ENCODE measurements at regions not wholly inside any gene's neighbourhood (a gene's known extent, or its start where the extent isn't known, plus 50 kb on each side); places are given as distances from the start of the nearest gene placed in this dataset.

GRCh38 chr1:82446236-82446635 is 645.5 kb downstream of the ADGRL2 start:
- H3K27me3 ChIP-seq (ENCODE audit: insufficient read depth, low read length) = no peaks in the 10 kb centered on the region
- no peak overlapping the region for H3K4me3 ChIP-seq (ENCODE audit: low read length)
- no peaks in the 10 kb centered on the region for H3K36me3 ChIP-seq (ENCODE audit: insufficient read depth, low read depth, low read length)
- H3K27ac ChIP-seq (ENCODE audit: low read length) = no peak overlapping the region
- H3K9ac ChIP-seq (ENCODE audit: low read depth, low read length) = no peak overlapping the region
- H3K9me3 ChIP-seq (ENCODE audit: insufficient read depth, low read depth, low read length) = no peaks in the 10 kb centered on the region
- no peaks in the 10 kb centered on the region for H3K4me1 ChIP-seq (ENCODE audit: insufficient read depth, low read length)

DNA sequence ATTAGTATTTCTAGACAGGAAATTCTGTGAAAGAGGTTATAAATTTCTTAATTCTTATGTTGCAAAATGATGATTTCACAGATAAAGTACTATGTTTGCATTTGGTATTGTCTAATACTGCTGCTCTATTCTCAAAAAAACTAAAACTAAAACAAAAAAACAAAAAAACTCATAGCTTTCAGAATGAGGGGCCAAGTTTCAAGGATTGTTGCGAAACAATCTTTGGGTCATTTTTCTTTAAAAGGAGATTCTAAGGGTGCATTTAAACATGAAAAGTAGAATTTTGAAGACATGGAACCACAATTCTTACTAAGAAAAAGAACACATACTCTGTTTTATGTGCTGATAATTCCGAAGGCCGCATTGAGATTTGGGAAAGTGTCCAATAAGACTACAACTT is 645.1 kb downstream of the ADGRL2 start:
- Histone ChIP-seq H3K9ac (ENCODE audit: low read depth, low read length) (no peak overlapping the region), H3K9me3 (ENCODE audit: insufficient read depth, low read depth, low read length) (no peaks in the 10 kb centered on the region), H3K27ac (ENCODE audit: low read length) (no peak overlapping the region), H3K27me3 (ENCODE audit: insufficient read depth, low read length) (no peaks in the 10 kb centered on the region), H3K4me3 (ENCODE audit: low read length) (no peak overlapping the region), H3K36me3 (ENCODE audit: insufficient read depth, low read depth, low read length) (no peaks in the 10 kb centered on the region), H3K4me1 (ENCODE audit: insufficient read depth, low read length) (no peaks in the 10 kb centered on the region)

DNA sequence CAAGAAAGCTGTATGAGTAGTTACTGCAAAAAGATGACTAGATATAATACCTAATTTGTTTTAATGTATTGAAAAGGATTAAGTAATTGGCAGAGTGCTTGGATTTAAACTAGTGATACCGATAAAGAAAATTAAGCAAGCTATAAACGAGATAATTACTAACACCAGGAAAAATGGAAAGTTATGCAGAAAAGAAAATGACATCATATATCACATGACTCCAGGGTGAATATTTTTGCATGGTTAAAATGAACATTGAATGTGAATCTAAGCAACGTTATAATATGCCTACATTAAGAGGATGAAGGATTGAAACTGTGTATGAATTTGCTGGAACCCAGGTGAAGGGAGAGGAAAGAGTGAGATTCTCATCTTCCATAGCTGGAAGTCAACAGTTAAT is 644.4 kb downstream of the ADGRL2 start:
- no peak overlapping the region for H3K4me3 ChIP-seq (ENCODE audit: low read length)
- no peak overlapping the region for H3K9ac ChIP-seq (ENCODE audit: low read depth, low read length)
- no peaks in the 10 kb centered on the region for H3K27me3 ChIP-seq (ENCODE audit: insufficient read depth, low read length)
- no peaks in the 10 kb centered on the region for H3K36me3 ChIP-seq (ENCODE audit: insufficient read depth, low read depth, low read length)
- H3K9me3 ChIP-seq (ENCODE audit: insufficient read depth, low read depth, low read length) = no peaks in the 10 kb centered on the region
- H3K27ac ChIP-seq (ENCODE audit: low read length) = no peak overlapping the region
- H3K4me1 ChIP-seq (ENCODE audit: insufficient read depth, low read length) = no peaks in the 10 kb centered on the region

DNA sequence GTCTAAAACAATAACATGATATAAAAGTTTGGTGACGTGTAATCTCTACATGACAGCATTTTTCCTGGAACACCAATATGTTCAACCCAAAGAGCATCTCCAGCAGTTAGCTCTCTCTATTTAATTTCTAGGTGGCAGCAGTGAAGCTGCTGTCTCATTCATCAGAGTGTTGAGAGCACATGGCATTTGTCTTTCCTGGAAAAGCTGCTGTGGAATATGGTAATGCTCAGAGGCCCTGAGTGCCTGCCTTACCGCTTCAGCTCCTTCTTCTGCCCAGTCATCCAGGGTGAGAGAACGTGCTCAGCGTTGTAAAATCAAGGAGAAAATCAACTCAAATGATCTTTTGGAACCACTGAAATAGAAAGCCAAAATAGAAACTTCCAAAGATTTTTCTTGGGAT is 640.7 kb downstream of the ADGRL2 start:
- Histone ChIP-seq H3K27me3 (ENCODE audit: insufficient read depth, low read length) (no peaks in the 10 kb centered on the region), H3K9me3 (ENCODE audit: insufficient read depth, low read depth, low read length) (no peaks in the 10 kb centered on the region), H3K4me1 (ENCODE audit: insufficient read depth, low read length) (no peaks in the 10 kb centered on the region), H3K4me3 (ENCODE audit: low read length) (no peak overlapping the region), H3K27ac (ENCODE audit: low read length) (no peak overlapping the region), H3K36me3 (ENCODE audit: insufficient read depth, low read depth, low read length) (no peaks in the 10 kb centered on the region), H3K9ac (ENCODE audit: low read depth, low read length) (no peak overlapping the region)

DNA sequence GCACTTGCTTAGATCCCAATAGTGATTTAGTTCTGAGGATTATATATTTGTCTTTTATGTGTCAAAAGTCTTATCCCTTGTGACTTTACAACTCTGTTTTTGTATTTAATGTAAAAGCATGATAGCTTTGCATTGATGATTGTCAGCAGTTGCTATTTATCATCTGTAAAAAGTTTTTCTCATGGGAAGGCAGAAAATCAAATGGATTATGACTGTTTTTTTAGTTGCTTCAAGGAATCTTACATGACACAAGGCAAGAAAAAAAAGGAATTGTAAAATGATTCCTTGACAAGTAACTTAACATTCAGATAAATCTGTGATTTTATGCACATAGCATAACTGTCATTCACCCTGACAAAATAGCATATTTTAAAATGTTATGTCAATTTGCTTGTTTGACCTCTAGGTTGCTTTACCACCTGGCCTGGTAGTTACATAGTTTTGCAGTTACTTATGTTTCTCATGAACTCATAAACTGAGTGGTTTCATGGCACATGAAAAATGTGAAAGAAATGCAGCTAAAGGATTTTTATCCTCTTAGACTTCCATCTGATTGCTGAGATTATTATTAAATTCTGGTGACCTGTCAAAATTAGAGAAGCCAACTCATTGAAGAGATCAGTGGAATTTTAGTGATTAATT is 622.6 kb downstream of the ADGRL2 start:
- no peaks in the 10 kb centered on the region for H3K9me3 ChIP-seq (ENCODE audit: insufficient read depth, low read depth, low read length)
- H3K27me3 ChIP-seq (ENCODE audit: insufficient read depth, low read length) = no peaks in the 10 kb centered on the region
- H3K9ac ChIP-seq (ENCODE audit: low read depth, low read length) = no peak overlapping the region
- no peak overlapping the region for H3K4me3 ChIP-seq (ENCODE audit: low read length)
- H3K27ac ChIP-seq (ENCODE audit: low read length) = no peak overlapping the region
- H3K36me3 ChIP-seq (ENCODE audit: insufficient read depth, low read depth, low read length) = no peaks in the 10 kb centered on the region
- no peaks in the 10 kb centered on the region for H3K4me1 ChIP-seq (ENCODE audit: insufficient read depth, low read length)

GRCh38 chr1:82421782-82422181 is 621.0 kb downstream of the ADGRL2 start:
- Histone ChIP-seq H3K4me3 (ENCODE audit: low read length) (no peak overlapping the region), H3K4me1 (ENCODE audit: insufficient read depth, low read length) (no peaks in the 10 kb centered on the region), H3K36me3 (ENCODE audit: insufficient read depth, low read depth, low read length) (no peaks in the 10 kb centered on the region), H3K9me3 (ENCODE audit: insufficient read depth, low read depth, low read length) (no peaks in the 10 kb centered on the region), H3K9ac (ENCODE audit: low read depth, low read length) (no peak overlapping the region), H3K27me3 (ENCODE audit: insufficient read depth, low read length) (no peaks in the 10 kb centered on the region), H3K27ac (ENCODE audit: low read length) (no peak overlapping the region)

DNA sequence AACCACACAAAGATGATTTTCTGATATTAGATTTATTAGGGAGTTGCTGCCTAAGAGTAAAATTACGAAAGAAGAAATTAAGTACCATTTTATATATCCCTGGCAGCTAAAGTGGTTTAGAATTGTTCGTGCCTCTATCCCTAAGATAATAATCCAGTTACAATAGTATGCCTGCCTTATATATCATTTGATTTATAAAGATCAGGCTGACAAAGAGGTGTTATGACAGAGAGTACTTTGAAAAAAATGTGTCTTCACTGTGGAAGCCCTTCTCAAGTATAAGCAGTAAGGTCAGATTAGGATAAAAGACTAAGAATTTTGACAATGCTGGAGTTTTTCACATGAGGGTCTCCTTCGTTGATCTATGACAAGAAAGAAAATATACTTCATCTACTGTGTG is 619.9 kb downstream of the ADGRL2 start:
- Histone ChIP-seq H3K4me1 (ENCODE audit: insufficient read depth, low read length) (no peaks in the 10 kb centered on the region), H3K9me3 (ENCODE audit: insufficient read depth, low read depth, low read length) (no peaks in the 10 kb centered on the region), H3K27me3 (ENCODE audit: insufficient read depth, low read length) (no peaks in the 10 kb centered on the region), H3K36me3 (ENCODE audit: insufficient read depth, low read depth, low read length) (no peaks in the 10 kb centered on the region), H3K4me3 (ENCODE audit: low read length) (no peak overlapping the region), H3K9ac (ENCODE audit: low read depth, low read length) (no peak overlapping the region), H3K27ac (ENCODE audit: low read length) (no peak overlapping the region)

DNA sequence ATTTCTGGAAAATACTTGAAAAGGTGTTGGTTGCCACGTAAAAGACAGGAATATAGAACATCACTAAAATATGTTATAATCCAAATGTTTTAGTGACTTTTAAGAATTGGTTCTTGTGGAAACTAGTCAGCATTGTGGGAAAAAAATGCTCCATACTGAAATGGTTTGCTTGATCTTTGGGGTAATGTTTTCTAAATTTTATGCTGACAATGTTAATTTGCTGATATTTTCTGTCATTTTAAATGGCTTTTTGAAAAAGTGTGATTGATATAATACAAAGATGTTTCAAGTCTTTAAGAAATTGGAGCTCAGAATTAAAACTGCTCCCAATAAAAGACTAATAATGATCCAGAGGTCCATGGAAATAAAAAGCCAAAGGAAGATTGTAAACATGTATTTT is 610.9 kb downstream of the ADGRL2 start:
- H3K4me3 ChIP-seq (ENCODE audit: low read length) = no peak overlapping the region
- no peak overlapping the region for H3K9ac ChIP-seq (ENCODE audit: low read depth, low read length)
- no peaks in the 10 kb centered on the region for H3K4me1 ChIP-seq (ENCODE audit: insufficient read depth, low read length)
- no peaks in the 10 kb centered on the region for H3K36me3 ChIP-seq (ENCODE audit: insufficient read depth, low read depth, low read length)
- no peak overlapping the region for H3K27ac ChIP-seq (ENCODE audit: low read length)
- H3K9me3 ChIP-seq (ENCODE audit: insufficient read depth, low read depth, low read length) = no peaks in the 10 kb centered on the region
- no peaks in the 10 kb centered on the region for H3K27me3 ChIP-seq (ENCODE audit: insufficient read depth, low read length)

DNA sequence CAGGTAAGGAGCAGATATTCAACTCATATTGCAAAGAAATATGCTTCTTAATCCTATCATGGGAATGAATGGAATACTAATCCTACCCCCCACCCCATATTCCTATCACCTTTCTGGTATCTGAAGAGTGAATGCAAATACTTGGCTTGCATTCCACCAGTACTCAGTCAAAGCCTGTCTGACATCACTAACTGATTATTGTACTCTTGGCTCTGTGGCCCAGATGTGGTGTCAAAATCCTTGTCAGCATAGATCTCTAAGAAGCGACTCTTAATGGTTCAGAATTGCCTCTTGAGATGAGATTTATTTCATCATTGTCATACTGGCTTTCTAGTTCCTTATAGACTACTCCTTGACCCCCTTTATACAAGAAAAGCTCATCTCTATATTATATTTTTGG is 604.6 kb downstream of the ADGRL2 start:
- H3K9me3 ChIP-seq (ENCODE audit: insufficient read depth, low read depth, low read length) = no peaks in the 10 kb centered on the region
- H3K4me1 ChIP-seq (ENCODE audit: insufficient read depth, low read length) = no peaks in the 10 kb centered on the region
- H3K27me3 ChIP-seq (ENCODE audit: insufficient read depth, low read length) = no peaks in the 10 kb centered on the region
- H3K4me3 ChIP-seq (ENCODE audit: low read length) = no peak overlapping the region
- H3K9ac ChIP-seq (ENCODE audit: low read depth, low read length) = no peak overlapping the region
- no peak overlapping the region for H3K27ac ChIP-seq (ENCODE audit: low read length)
- H3K36me3 ChIP-seq (ENCODE audit: insufficient read depth, low read depth, low read length) = no peaks in the 10 kb centered on the region

DNA sequence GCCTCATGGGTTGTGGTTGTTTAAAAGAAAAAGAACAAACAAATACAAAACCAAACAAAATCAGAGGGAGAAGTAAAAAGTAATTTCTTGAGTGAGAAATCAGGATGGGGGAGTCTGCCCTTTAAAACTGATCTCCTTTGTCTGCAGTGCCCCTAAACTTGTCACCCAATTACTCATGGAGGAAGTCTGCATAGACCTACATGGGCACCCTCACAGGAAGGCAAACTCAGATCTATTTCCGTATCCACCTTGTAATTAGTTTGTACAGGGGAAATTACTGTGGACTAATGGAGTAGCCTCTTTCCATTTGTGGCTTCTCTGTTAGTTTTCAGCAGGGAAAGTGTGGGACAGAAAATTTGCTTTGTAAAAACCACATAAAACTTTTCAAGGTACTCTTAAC is 600.4 kb downstream of the ADGRL2 start:
- Histone ChIP-seq H3K4me1 (ENCODE audit: insufficient read depth, low read length) (no peaks in the 10 kb centered on the region), H3K9me3 (ENCODE audit: insufficient read depth, low read depth, low read length) (no peaks in the 10 kb centered on the region), H3K27ac (ENCODE audit: low read length) (no peak overlapping the region), H3K4me3 (ENCODE audit: low read length) (no peak overlapping the region), H3K36me3 (ENCODE audit: insufficient read depth, low read depth, low read length) (no peaks in the 10 kb centered on the region), H3K27me3 (ENCODE audit: insufficient read depth, low read length) (no peaks in the 10 kb centered on the region), H3K9ac (ENCODE audit: low read depth, low read length) (no peak overlapping the region)

- H3K4me1 ChIP-seq (ENCODE audit: insufficient read depth, low read length) = no peaks in the 10 kb centered on the region
- H3K4me3 ChIP-seq (ENCODE audit: low read length) = no peak overlapping the region
- H3K27ac ChIP-seq (ENCODE audit: low read length) = no peak overlapping the region
- no peaks in the 10 kb centered on the region for H3K9me3 ChIP-seq (ENCODE audit: insufficient read depth, low read depth, low read length)
- H3K9ac ChIP-seq (ENCODE audit: low read depth, low read length) = no peak overlapping the region
- H3K27me3 ChIP-seq (ENCODE audit: insufficient read depth, low read length) = no peaks in the 10 kb centered on the region
- no peaks in the 10 kb centered on the region for H3K36me3 ChIP-seq (ENCODE audit: insufficient read depth, low read depth, low read length)
Observed at GRCh38 chr1:82400521-82400920, 599.8 kb downstream of the ADGRL2 start.

- H3K4me3 ChIP-seq (ENCODE audit: low read length) = no peak overlapping the region
- H3K9ac ChIP-seq (ENCODE audit: low read depth, low read length) = no peak overlapping the region
- no peaks in the 10 kb centered on the region for H3K4me1 ChIP-seq (ENCODE audit: insufficient read depth, low read length)
- no peaks in the 10 kb centered on the region for H3K36me3 ChIP-seq (ENCODE audit: insufficient read depth, low read depth, low read length)
- no peaks in the 10 kb centered on the region for H3K9me3 ChIP-seq (ENCODE audit: insufficient read depth, low read depth, low read length)
- no peak overlapping the region for H3K27ac ChIP-seq (ENCODE audit: low read length)
- no peaks in the 10 kb centered on the region for H3K27me3 ChIP-seq (ENCODE audit: insufficient read depth, low read length)
Observed at GRCh38 chr1:82399093-82399492, 598.4 kb downstream of the ADGRL2 start.

DNA sequence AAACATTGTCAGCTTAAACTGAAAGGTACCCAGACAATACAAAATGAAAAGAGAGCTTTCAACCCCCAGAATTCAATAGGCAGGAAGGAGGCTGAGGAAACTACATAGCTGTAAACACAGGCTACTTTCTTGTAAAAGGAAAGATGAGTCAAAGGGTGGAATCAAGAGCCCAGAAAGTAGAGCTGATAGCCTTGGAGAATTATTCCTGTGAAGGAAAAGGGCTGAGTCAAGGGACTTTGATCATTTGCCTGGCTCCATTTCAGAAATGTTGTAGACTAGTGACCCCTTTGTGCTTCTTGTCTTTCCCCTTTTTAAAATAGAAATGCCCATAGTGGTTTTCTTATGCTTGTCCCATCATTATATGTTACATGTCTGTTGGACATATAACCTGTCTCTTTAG is 597.6 kb downstream of the ADGRL2 start:
- no peak overlapping the region for H3K4me3 ChIP-seq (ENCODE audit: low read length)
- no peaks in the 10 kb centered on the region for H3K4me1 ChIP-seq (ENCODE audit: insufficient read depth, low read length)
- H3K27ac ChIP-seq (ENCODE audit: low read length) = no peak overlapping the region
- H3K27me3 ChIP-seq (ENCODE audit: insufficient read depth, low read length) = no peaks in the 10 kb centered on the region
- no peaks in the 10 kb centered on the region for H3K36me3 ChIP-seq (ENCODE audit: insufficient read depth, low read depth, low read length)
- H3K9me3 ChIP-seq (ENCODE audit: insufficient read depth, low read depth, low read length) = no peaks in the 10 kb centered on the region
- H3K9ac ChIP-seq (ENCODE audit: low read depth, low read length) = no peak overlapping the region
